HT1080 (cell line): ENCODE measurements at regions not wholly inside any gene's neighbourhood (a gene's known extent, or its start where the extent isn't known, plus 50 kb on each side); places are given as distances from the start of the nearest gene placed in this dataset.
A peak's percentile ranks its signal among the peaks of the same experiment; 100 is the strongest.

Source experiments
- DNase-seq: peaks from one replicate; pipeline ENCODE4 v3.0.0-alpha.2; 2015; ENCODE audit warnings: low read depth

GRCh38 chr10:83978681-83979383 lies 160.5 kb upstream of the GHITM start:
- DNase-seq: no peak

- no peak for DNase-seq
These were observed 156.5 kb upstream of the GHITM start for GRCh38 chr10:83982812-83983211.

- DNase-seq: peak; percentile 85
These were observed 155.6 kb upstream of the GHITM start for GRCh38 chr10:83983578-83984255.

GRCh38 chr10:83984256-83984640 lies 155.1 kb upstream of the GHITM start:
- no peak for DNase-seq

GRCh38 chr10:83986800-83987199 lies 152.5 kb upstream of the GHITM start:
- no peak for DNase-seq

- DNase-seq: peak; percentile 69
These were observed 152.1 kb upstream of the GHITM start for GRCh38 chr10:83987216-83987615.

- no peak for DNase-seq
These were observed 150.9 kb upstream of the GHITM start for GRCh38 chr10:83988435-83988834.

GRCh38 chr10:83990126-83990525 lies 149.2 kb upstream of the GHITM start:
- no peak for DNase-seq

GRCh38 chr10:83991986-83992753 lies 147.1 kb upstream of the GHITM start:
- DNase-seq: peak; percentile 43

- no peak for DNase-seq
These were observed 145.0 kb upstream of the GHITM start for GRCh38 chr10:83994325-83994724.

GRCh38 chr10:83995738-83996331 lies 143.5 kb upstream of the GHITM start:
- DNase-seq: no peak

- no peak for DNase-seq
These were observed 135.1 kb upstream of the GHITM start for GRCh38 chr10:84004221-84004620.

- peak; percentile 54 for DNase-seq
These were observed 133.9 kb upstream of the GHITM start for GRCh38 chr10:84005403-84005802.

- DNase-seq: no peak
These were observed 131.8 kb upstream of the GHITM start for GRCh38 chr10:84007482-84007881.

- peak; percentile 34 for DNase-seq
These were observed 130.4 kb upstream of the GHITM start for GRCh38 chr10:84008878-84009277.

GRCh38 chr10:84012431-84012830 lies 126.9 kb upstream of the GHITM start:
- DNase-seq: no peak

GRCh38 chr10:84012831-84013458 lies 126.4 kb upstream of the GHITM start:
- no peak for DNase-seq

- no peak for DNase-seq
These were observed 123.3 kb upstream of the GHITM start for GRCh38 chr10:84015877-84016595.

- no peak for DNase-seq
These were observed 120.5 kb upstream of the GHITM start for GRCh38 chr10:84018826-84019225.

- DNase-seq: peak; percentile 31
These were observed 119.4 kb upstream of the GHITM start for GRCh38 chr10:84019854-84020458.
